KMS-11 (cell line): ENCODE measurements at regions not wholly inside any gene's neighbourhood (a gene's known extent, or its start where the extent isn't known, plus 50 kb on each side); places are given as distances from the start of the nearest gene placed in this dataset.

Experiments
- H2AFZ ChIP-seq: fragments of 200-600 bp; sonication (generic); 2 replicates; pipeline ENCODE4 v1.6.1; 2016; ENCODE audit warnings: antibody characterized with exemption, mixed run types, low read depth
- H3K27ac ChIP-seq: fragments of 200-600 bp; sonication (generic); 2 replicates; pipeline ENCODE4 v1.6.1; 2016; ENCODE audit warnings: mild to moderate bottlenecking, mixed run types
- H3K27me3 ChIP-seq: fragments of 200-600 bp; sonication (generic); 2 replicates; pipeline ENCODE4 v1.6.1; 2017; ENCODE audit warnings: mild to moderate bottlenecking, low read depth, mixed run types, moderate library complexity; ENCODE audit not compliant: insufficient read depth
- H3K36me3 ChIP-seq: fragments of 200-600 bp; sonication (generic); 2 replicates; pipeline ENCODE4 v1.6.1; 2017; ENCODE audit warnings: mild to moderate bottlenecking, mixed run types; ENCODE audit not compliant: insufficient read depth
- H3K4me1 ChIP-seq: fragments of 200-600 bp; sonication (generic); 2 replicates; pipeline ENCODE4 v1.6.1; 2016; ENCODE audit warnings: mild to moderate bottlenecking, low read depth, mixed run types; ENCODE audit not compliant: poor library complexity, severe bottlenecking
- H3K4me2 ChIP-seq: fragments of 200-600 bp; sonication (generic); 2 replicates; pipeline ENCODE4 v1.7.0; 2016; ENCODE audit warnings: mild to moderate bottlenecking, mixed run types
- H3K4me3 ChIP-seq: fragments of 200-600 bp; sonication (generic); IDR thresholded peaks from 2 replicates; pipeline ENCODE4 v1.6.1; 2017; ENCODE audit warnings: low read depth, low read length, mixed read lengths; ENCODE audit not compliant: insufficient read depth
- H3K79me2 ChIP-seq: fragments of 200-600 bp; sonication (generic); 2 replicates; pipeline ENCODE4 v1.6.1; 2016; ENCODE audit warnings: low read depth, mixed run types; ENCODE audit not compliant: insufficient read depth
- H3K9ac ChIP-seq: fragments of 200-600 bp; sonication (generic); 2 replicates; pipeline ENCODE4 v1.6.1; 2016; ENCODE audit warnings: mild to moderate bottlenecking, mixed run types
- H4K20me1 ChIP-seq: fragments of 200-600 bp; sonication (generic); 2 replicates; pipeline ENCODE4 v1.6.1; 2016; ENCODE audit warnings: mild to moderate bottlenecking, mixed run types; ENCODE audit not compliant: insufficient read depth
- CTCF ChIP-seq: fragments of 200-600 bp; sonication (generic); conservative IDR thresholded peaks from 2 replicates; pipeline ENCODE4 v1.6.1; 2017; ENCODE audit warnings: low read depth, mild to moderate bottlenecking, antibody characterized with exemption, low read length, moderate library complexity, mixed read lengths

GRCh38 chr4:133638751-133639150 lies 489.7 kb downstream of the PCDH10 start:
- Histone ChIP-seq H3K27me3 (no peaks in the 10 kb centered on the region), H3K27ac (no peak overlapping the region), H3K79me2 (no peaks in the 10 kb centered on the region), H3K4me1 (no peaks in the 10 kb centered on the region), H3K36me3 (no peaks in the 10 kb centered on the region; the same call in 1 of the 2 replicates), H3K4me3 (no peak overlapping the region), H4K20me1 (no peaks in the 10 kb centered on the region), H2AFZ (no peak overlapping the region), H3K4me2 (no peak overlapping the region), H3K9ac (no peak overlapping the region)
- no peak for TF ChIP-seq CTCF

GRCh38 chr4:133637161-133637560 lies 488.1 kb downstream of the PCDH10 start:
- no peaks in the 10 kb centered on the region for H3K79me2 ChIP-seq
- no peak for TF ChIP-seq CTCF
- H3K36me3 ChIP-seq: no peaks in the 10 kb centered on the region
- H3K27ac ChIP-seq: no peak overlapping the region
- no peak overlapping the region for H2AFZ ChIP-seq
- no peaks in the 10 kb centered on the region for H3K4me1 ChIP-seq
- H3K4me3 ChIP-seq: no peak overlapping the region
- no peak overlapping the region for H3K4me2 ChIP-seq
- no peaks in the 10 kb centered on the region for H4K20me1 ChIP-seq
- H3K9ac ChIP-seq: no peak overlapping the region
- no peaks in the 10 kb centered on the region for H3K27me3 ChIP-seq

GRCh38 chr4:133624744-133625143 lies 475.6 kb downstream of the PCDH10 start:
- Histone ChIP-seq H2AFZ (no peak overlapping the region), H3K4me2 (no peak overlapping the region), H3K27me3 (no peaks in the 10 kb centered on the region), H3K79me2 (no peaks in the 10 kb centered on the region), H4K20me1 (no peaks in the 10 kb centered on the region), H3K4me3 (no peak overlapping the region), H3K4me1 (no peaks in the 10 kb centered on the region), H3K36me3 (no peaks in the 10 kb centered on the region), H3K27ac (no peak overlapping the region), H3K9ac (no peak overlapping the region)
- no peak for TF ChIP-seq CTCF

GRCh38 chr4:133623847-133624246 lies 474.8 kb downstream of the PCDH10 start:
- Histone ChIP-seq H3K9ac (no peak overlapping the region), H3K27me3 (no peaks in the 10 kb centered on the region), H3K79me2 (no peaks in the 10 kb centered on the region), H4K20me1 (no peaks in the 10 kb centered on the region), H3K4me2 (no peak overlapping the region), H3K4me3 (no peak overlapping the region), H3K36me3 (no peaks in the 10 kb centered on the region), H3K4me1 (no peaks in the 10 kb centered on the region), H3K27ac (no peak overlapping the region), H2AFZ (no peak overlapping the region)
- TF ChIP-seq CTCF: no peak
